Hematopoietic multipotent progenitor cell treated with erythropoietin and hydrocortisone succinate and interleukin-3 and kit ligand, for 8 days (in vitro differentiated cells): ENCODE measurements at regions not wholly inside any gene's neighbourhood (a gene's known extent, or its start where the extent isn't known, plus 50 kb on each side); places are given as distances from the start of the nearest gene placed in this dataset.
"Not testable (repeated sequence)": the region's sequence is repeated elsewhere in the genome, so short reads cannot be mapped to it uniquely, and the experiment has no call there.

Source experiments
- DNase-seq: peaks from one replicate; pipeline ENCODE4 v3.0.0-alpha.2; 2015

GRCh38 chr12:70074510-70074909 is 168.7 kb upstream of the CNOT2 start:
- DNase-seq = no peak

- DNase-seq = no peak
These were observed 165.8 kb upstream of the CNOT2 start for GRCh38 chr12:70077441-70077840.

DNA sequence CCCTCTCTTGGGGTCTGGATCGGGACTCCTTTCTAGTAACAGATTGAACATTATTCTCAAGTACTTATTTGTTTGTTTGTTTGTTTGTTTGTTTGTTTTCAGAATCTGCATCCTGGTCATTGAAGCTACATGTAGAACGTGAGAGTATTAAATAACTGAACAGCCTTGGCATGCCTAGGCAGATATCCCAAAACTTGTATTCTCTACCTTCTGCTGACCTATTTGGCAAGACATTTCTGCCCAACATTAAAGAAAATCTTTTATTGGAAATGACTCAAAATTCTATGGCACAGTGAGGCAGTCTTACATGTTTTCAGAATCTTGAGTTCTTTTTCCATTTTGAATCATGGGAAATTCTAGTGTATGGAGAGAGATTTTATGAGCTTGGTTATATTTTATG is 165.1 kb upstream of the CNOT2 start:
- no peak for DNase-seq

DNA sequence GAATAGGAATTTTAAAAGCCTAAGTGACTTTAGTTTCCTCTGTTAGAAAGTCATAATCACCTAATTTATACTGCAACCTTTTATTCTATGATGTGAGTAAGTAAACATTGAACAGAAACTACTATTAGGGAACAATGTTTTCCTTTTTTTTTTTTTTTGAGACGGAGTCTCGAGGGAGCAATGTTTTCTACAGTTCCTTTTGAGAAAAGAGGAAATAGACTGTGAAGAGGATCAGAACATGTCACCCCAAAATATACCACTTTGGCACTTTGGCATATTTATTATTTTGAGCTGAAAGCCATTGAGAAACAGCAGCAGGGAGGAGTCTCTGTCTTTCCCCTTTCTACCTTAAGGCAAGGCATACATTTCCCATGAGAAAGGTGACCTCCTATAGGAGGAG is 162.7 kb upstream of the CNOT2 start:
- DNase-seq = no peak

DNA sequence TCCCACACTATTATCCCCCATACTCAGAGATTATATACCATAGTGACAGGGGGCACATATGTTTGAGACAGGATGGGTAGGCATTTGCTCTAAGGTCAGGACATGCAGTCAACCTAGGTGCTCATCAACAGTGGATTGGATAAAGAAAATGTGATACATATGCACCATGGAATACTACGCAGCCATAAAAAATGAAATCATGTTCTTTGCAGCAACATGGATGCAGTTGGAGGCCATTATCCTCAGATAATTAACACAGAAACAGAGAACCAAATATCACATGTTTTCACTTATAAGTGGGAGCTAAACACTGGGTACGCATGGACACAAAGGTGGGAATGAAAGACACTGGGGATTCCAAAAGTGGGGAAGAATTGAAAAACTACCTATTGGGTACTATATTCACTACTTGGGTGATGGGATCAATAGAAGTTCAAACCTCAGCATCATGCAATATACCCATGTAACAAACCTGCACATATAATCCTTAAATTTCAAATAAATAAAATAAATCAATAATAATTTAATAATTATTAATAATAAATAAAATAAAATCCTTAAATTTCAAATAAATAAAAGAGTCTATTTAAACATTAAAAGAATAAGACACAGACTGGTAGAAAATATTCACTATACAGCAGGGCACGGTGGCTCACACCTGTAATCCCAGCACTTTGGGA is 160.1 kb upstream of the CNOT2 start:
- DNase-seq = no peak

DNA sequence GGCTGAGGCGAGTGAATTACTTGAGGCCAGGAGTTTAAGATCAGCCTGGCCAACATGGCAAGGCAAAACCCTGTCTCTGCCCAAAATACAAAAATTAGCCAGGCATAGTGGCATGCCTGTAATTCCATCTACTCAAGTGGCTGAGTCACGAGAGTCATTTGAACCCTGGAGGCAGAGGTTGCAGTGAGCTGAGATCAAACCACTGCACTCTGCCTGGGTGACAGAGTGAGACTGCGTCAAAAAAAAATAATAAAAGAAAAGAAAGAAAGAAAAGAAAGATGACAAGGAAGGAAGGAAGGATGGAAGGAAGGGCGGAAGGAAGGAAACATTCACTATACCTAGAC is 159.6 kb upstream of the CNOT2 start:
- no peak for DNase-seq

DNA sequence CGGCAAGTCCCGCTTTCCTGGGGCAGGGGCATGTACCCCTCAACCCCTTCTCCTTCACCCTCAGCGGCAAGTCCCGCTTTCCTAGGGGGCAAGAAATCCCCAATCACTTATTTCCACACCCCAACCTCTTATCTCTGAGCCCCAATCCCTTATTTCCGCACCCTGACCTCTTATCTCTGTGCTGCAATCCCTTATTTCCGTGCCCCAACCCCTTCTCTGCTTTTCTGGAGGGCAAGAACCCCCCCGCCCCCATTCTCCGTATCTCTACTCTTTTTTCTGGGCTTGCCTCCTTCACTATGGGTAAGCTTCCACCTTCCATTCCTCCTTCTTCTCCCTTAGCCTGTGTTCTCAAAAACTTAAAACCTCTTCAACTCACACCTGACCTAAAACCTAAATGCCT is 156.9 kb upstream of the CNOT2 start:
- DNase-seq = not testable (repeated sequence)

DNA sequence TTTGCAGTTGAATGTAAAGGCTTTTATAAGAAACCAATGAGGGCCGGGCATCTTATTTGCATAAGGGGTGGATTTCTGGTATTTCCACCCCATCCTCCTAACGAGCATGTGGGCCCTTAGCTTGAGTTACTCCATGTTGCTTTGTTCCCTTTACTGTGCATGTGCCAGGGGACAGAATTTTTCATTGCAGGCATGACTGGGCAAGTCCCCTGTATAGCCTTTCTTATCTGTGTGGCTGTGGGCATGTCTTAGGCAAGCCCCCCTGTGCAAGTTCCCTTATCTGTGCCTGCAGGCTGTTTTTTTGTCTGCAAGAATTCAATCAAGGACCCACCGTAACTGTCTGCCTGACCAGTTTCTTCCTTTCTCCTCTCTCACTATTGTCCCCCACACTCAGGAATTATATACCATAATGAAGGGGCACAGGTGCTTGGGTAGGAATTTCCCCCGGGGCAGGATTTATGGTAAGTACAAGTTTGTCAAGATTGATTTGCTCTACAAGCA is 152.2 kb upstream of the CNOT2 start:
- peak; percentile 88 for DNase-seq

DNA sequence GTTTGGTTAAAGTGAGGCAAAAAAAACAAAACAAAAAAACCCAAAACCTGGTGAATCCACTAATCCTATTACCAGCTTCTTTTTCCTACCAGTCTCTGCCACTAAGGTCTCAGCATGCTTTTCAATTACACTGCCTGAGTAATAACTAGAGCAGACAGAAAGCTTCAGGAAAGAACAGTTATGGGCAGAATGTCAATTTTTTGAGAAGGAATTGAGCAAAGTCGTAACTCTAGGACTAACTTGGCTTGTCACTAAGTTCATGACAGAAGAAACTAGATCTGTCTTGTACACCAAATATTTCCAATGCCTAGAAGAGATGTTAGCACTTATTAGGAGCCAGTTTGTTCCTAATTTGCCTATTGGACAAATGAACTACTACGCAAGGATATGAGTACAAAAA is 148.8 kb upstream of the CNOT2 start:
- no peak for DNase-seq

- no peak for DNase-seq
These were observed 146.3 kb upstream of the CNOT2 start for GRCh38 chr12:70096759-70097410.

- DNase-seq = no peak
These were observed 142.2 kb upstream of the CNOT2 start for GRCh38 chr12:70101064-70101463.

GRCh38 chr12:70106347-70106746 is 136.9 kb upstream of the CNOT2 start:
- no peak for DNase-seq

DNA sequence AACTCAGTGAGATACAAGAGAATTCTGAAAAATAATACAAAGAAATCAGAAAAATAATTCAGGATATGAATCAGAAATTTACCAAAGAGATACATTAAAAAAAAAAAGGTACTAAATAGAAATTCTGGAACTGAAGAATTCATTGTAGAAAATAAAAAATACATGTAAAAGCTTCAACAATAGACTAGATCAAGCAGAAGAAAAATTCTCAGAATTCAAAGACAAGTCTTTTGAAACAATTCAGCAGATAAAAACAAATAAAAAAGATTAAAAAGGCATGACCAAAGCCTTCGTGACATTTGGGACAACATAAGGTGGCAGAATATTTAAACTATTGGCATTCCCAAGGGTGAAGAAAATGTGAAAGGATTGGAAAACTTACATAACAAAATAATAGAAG is 133.1 kb upstream of the CNOT2 start:
- no peak for DNase-seq

GRCh38 chr12:70117670-70118069 is 125.6 kb upstream of the CNOT2 start:
- no peak for DNase-seq

DNA sequence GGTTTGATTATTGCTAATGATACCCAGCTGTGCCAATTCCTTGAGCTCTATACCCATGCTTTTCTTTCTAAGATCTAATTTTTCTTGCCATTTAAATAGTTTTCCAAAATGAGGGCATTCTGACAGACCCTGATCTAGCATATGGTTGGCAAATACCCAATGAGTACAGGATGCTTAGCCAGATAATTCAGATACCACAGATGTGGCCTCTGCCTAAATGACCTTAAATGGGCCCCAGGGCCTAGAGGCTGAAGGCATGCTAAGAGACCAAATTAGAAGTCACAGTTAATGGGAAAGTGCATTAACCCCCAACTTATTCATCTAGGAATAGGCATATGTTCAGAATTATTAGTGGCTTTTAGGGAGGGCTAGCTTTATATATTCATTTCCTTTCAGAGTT is 122.3 kb upstream of the CNOT2 start:
- peak; percentile 2 for DNase-seq

DNA sequence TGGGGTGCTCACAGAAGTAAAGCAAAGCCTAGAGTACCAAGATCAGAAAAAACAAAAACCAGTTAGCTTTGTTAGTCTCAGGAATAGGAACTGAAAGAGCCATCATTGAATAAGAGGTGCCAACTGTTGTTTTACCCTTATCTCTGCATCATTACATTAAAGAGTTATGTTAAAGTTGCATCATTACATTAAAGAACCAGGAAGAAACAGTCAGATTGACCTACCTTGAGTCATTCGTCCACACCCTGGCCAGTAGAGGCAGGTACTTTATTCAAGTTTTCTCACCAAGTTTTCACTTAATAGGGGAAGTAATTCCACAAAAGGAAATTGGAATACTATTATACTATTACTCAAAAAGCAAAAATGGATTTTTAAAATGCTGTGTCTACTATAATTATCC is 121.7 kb upstream of the CNOT2 start:
- no peak for DNase-seq

DNA sequence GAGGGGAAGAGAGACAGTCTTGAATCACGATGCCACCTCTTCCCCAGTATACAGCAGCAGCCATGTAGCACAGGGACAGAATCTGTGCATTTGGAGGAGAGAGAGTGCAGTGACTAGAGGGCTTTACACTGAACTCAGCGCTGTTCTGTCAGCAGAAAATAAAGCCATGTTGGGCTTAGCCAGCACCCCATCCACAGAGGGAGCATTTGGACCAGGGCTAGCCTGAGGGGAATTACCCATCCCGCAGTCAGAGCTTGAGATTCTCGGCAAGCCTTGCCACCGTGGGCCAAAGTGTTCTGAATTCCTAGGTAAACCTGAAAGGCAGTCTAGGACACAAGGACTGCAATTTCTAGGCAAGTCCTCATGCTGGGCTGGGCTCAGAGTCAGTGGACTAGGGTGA is 120.4 kb upstream of the CNOT2 start:
- no peak for DNase-seq

DNA sequence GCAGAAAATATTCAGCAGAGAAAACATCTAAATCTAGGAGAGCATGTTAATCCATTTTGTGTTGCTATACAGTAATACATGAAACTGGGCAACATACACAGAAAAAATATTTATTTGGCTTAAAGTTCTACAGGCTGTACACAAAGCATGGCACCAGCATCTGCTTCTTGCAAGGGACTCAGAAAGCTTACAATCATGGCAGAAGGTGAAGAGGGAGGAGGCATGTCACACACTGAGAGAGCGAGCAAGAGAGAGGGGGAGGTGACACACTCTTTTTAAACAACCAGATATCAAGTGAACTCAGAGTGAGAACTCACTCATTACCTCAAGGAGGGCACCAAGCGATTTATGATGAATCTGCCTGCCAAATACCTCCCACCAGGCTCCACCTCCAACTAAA is 94.2 kb upstream of the CNOT2 start:
- no peak for DNase-seq

DNA sequence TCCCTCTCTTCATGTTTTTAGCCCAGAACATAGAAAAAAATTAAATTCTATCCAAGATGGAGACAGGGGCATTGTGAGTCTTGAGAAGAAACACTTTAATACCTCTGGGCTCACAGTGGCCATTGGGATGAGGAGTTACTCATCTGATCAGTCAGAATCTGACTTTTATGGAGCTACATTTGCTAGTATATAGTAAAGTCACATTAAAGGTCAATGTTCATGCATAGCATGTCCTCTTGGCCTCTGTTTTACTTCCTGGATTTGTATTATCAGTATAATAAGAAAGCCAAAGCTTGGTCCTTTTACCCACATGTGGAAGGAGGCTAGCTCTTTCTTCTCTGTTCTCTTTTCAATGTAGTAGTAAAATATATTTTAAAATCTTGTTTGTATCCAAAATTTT is 93.6 kb upstream of the CNOT2 start:
- no peak for DNase-seq

DNA sequence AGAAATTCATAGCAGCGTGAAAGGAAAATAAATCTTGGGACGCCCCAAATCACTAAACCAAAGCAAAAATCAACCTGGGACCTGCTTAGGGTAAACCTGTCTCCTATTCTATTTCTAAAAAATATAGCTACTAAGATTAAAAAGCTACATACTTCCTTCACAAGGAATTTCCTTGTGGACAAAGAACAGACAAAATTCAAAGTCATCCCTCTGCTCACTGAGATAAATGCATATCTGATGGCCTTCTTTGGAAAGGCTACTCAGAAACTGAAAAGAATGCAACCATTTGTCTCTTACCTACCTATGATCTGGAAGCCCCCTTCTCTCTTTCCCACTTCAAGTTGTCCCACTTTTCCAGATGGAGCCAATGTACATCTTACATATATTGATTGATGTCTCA is 93.0 kb upstream of the CNOT2 start:
- DNase-seq = no peak

- DNase-seq = no peak
These were observed 91.2 kb upstream of the CNOT2 start for GRCh38 chr12:70151993-70152392.

DNA sequence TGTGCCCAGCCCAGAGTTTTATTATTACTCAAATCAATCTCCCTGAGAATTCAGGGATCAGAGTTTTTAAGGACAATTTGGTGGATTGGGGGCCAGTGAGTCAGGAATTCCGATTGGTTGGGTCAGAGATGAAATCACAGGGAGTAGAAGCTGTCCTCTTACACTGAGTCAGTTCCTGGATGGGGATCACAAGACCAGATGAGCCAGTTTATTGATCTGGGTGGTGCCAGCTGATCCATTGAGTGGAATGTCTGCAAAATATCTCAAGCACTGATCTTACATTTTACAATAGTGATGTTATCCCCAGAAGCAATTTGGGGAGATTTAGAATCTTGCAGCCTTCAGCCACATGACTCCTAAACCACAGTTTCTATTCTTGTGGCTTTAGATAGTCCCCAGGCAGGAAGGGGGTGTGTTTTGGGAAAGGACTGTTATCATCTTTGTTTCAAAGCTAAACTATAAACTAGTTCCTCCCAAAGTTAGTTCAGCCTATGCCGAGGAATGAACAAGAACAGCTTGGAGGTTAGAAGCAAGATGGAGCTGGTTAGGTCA is 89.1 kb upstream of the CNOT2 start:
- DNase-seq = no peak

- DNase-seq = peak; percentile 6
These were observed 88.2 kb upstream of the CNOT2 start for GRCh38 chr12:70154960-70155589.

- no peak for DNase-seq
These were observed 86.1 kb upstream of the CNOT2 start for GRCh38 chr12:70157099-70157498.
